ENCODE measurements at regions not wholly inside any gene's neighbourhood (a gene's known extent, or its start where the extent isn't known, plus 50 kb on each side); places are given as distances from the start of the nearest gene placed in this dataset.
"Not testable (repeated sequence)": the region's sequence is repeated elsewhere in the genome, so short reads cannot be mapped to it uniquely, and the experiment has no call there.

DNA sequence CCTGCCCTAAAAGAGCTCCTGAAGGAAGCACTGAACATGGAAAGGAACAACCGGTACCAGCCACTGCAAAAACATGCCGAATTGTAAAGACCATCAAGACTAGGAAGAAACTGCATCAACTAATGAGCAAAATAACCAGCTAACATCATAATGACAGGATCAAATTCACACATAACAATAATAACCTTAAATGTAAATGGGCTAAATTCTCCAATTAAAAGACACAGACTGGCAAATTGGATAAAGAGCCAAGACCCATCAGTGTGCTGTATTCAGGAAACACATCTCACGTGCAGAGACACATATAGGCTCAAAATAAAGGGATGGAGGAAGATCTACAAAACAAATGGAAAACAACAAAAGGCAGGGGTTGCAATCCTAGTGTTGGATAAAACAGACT is 117.1 kb upstream of the ABI3BP start:
- not testable (repeated sequence) for TF ChIP-seq POLR2A, TAF1, POLR2AphosphoS5 (IDR thresholded peaks at IDR 0.05; ENCODE audit: low read depth, low read length)

Data from GM12891 (cell line).